HG02973 (cell line): ENCODE measurements at regions not wholly inside any gene's neighbourhood (a gene's known extent, or its start where the extent isn't known, plus 50 kb on each side); places are given as distances from the start of the nearest gene placed in this dataset.
"Not testable (repeated sequence)": the region's sequence is repeated elsewhere in the genome, so short reads cannot be mapped to it uniquely, and the experiment has no call there.

Source experiments
- ATAC-seq: cut with Tn5 transposase; IDR thresholded peaks from one replicate; pipeline ENCODE4 v1.9.1; 2021; ENCODE audit warnings: moderate library complexity; ENCODE audit not compliant: unreplicated experiment

GRCh38 chr10:57420881-57421280, 846.8 kb downstream of the IPMK start:
- ATAC-seq, result no peak

- ATAC-seq, result no peak
Measured at GRCh38 chr10:57418476-57418875, 849.2 kb downstream of the IPMK start.

- ATAC-seq, result no peak
Measured at GRCh38 chr10:57395923-57396322, 871.8 kb downstream of the IPMK start.

GRCh38 chr10:57367412-57367811, 900.3 kb downstream of the IPMK start:
- ATAC-seq, result no peak

GRCh38 chr10:57362811-57363210, 904.9 kb downstream of the IPMK start:
- ATAC-seq, result no peak

GRCh38 chr10:57353403-57354003, 914.2 kb downstream of the IPMK start:
- no peak for ATAC-seq

GRCh38 chr10:57351076-57351475, 916.6 kb downstream of the IPMK start:
- ATAC-seq, result no peak

- no peak for ATAC-seq
Measured at GRCh38 chr10:57341294-57341693, 926.4 kb downstream of the IPMK start.

GRCh38 chr10:57338823-57339558, 928.7 kb downstream of the IPMK start:
- peak; percentile 71 for ATAC-seq

- no peak for ATAC-seq
Measured at GRCh38 chr10:57336865-57337264, 930.8 kb downstream of the IPMK start.

GRCh38 chr10:57336341-57336740, 931.4 kb downstream of the IPMK start:
- ATAC-seq, result no peak

GRCh38 chr10:57334523-57334922, 933.2 kb downstream of the IPMK start:
- ATAC-seq, result no peak

- ATAC-seq, result no peak
Measured at GRCh38 chr10:57333880-57334279, 933.8 kb downstream of the IPMK start.

GRCh38 chr10:57321400-57321854, 946.3 kb downstream of the IPMK start:
- ATAC-seq, result not testable (repeated sequence)

GRCh38 chr10:57320416-57320815, 947.3 kb downstream of the IPMK start:
- no peak for ATAC-seq

GRCh38 chr10:57314046-57314445, 953.0 kb upstream of the ZWINT start:
- ATAC-seq, result no peak

GRCh38 chr10:57303566-57303965, 942.5 kb upstream of the ZWINT start:
- no peak for ATAC-seq

GRCh38 chr10:57300718-57301117, 939.7 kb upstream of the ZWINT start:
- ATAC-seq, result no peak

- no peak for ATAC-seq
Measured at GRCh38 chr10:57294698-57295097, 933.6 kb upstream of the ZWINT start.

GRCh38 chr10:57288754-57289153, 927.7 kb upstream of the ZWINT start:
- no peak for ATAC-seq

- no peak for ATAC-seq
Measured at GRCh38 chr10:57262892-57263291, 901.8 kb upstream of the ZWINT start.

GRCh38 chr10:57260175-57260574, 899.1 kb upstream of the ZWINT start:
- no peak for ATAC-seq
